ENCODE measurements at regions not wholly inside any gene's neighbourhood (a gene's known extent, or its start where the extent isn't known, plus 50 kb on each side); places are given as distances from the start of the nearest gene placed in this dataset.

- H3K4me3 ChIP-seq, result no peak overlapping the region
- TF ChIP-seq POLR2A (IDR thresholded peaks at IDR 0.05) (no peak), CTCF (IDR thresholded peaks at IDR 0.05) (no peak), EP300 (IDR thresholded peaks at IDR 0.05) (no peak), POLR2AphosphoS5 (IDR thresholded peaks at IDR 0.05) (no peak)
- ATAC-seq, result no peak
- no peaks in the 10 kb centered on the region for H3K27me3 ChIP-seq
- H3K36me3 ChIP-seq, result no peaks in the 10 kb centered on the region
- no peaks in the 10 kb centered on the region for H3K9me3 ChIP-seq
- no peaks in the 10 kb centered on the region for H3K4me1 ChIP-seq
- 17% methylated on average over 1 of the region's 1 CpG; no CpG with 5 or more reads in 1 of the 2 donors for WGBS, 2 donors (ENCODE audit: low coverage in 1 of 2)
- no peak overlapping the region for H3K27ac ChIP-seq
Observed at GRCh38 chr3:157982359-157982758, 123.9 kb downstream of the SHOX2 start.

GRCh38 chr3:157981819-157982218 is 124.4 kb downstream of the SHOX2 start:
- no peaks in the 10 kb centered on the region for H3K9me3 ChIP-seq
- H3K27ac ChIP-seq, result no peak overlapping the region
- TF ChIP-seq CTCF (IDR thresholded peaks at IDR 0.05) (no peak), EP300 (IDR thresholded peaks at IDR 0.05) (no peak)
- H3K4me3 ChIP-seq, result no peak overlapping the region
- ATAC-seq, result no peak
- no peaks in the 10 kb centered on the region for H3K27me3 ChIP-seq
- no peaks in the 10 kb centered on the region for H3K36me3 ChIP-seq
- no peaks in the 10 kb centered on the region for H3K4me1 ChIP-seq
- 25 to 38% methylated on average over 3 of the region's 3 CpGs for WGBS, 2 donors (ENCODE audit: low coverage in 1 of 2)

- Histone ChIP-seq H3K27ac (no peak overlapping the region), H3K9me3 (no peaks in the 10 kb centered on the region), H3K4me1 (no peaks in the 10 kb centered on the region), H3K36me3 (no peaks in the 10 kb centered on the region), H3K4me3 (no peak overlapping the region), H3K27me3 (no peaks in the 10 kb centered on the region)
- 73 to 100% methylated on average over 1 of the region's 1 CpG for WGBS, 2 donors (ENCODE audit: low coverage in 1 of 2)
- TF ChIP-seq POLR2AphosphoS5 (IDR thresholded peaks at IDR 0.05) (no peak), POLR2A (IDR thresholded peaks at IDR 0.05) (no peak), EP300 (IDR thresholded peaks at IDR 0.05) (no peak), CTCF (IDR thresholded peaks at IDR 0.05) (no peak)
- no peak for ATAC-seq
Observed at GRCh38 chr3:157979022-157979421, 127.2 kb downstream of the SHOX2 start.

- Histone ChIP-seq H3K4me1 (no peaks in the 10 kb centered on the region), H3K27me3 (peaks cover 9% of the 10 kb centered on the region), H3K4me3 (no peak overlapping the region), H3K36me3 (no peaks in the 10 kb centered on the region), H3K9me3 (no peaks in the 10 kb centered on the region), H3K27ac (no peak overlapping the region)
- no peak for ATAC-seq
- TF ChIP-seq EP300 (IDR thresholded peaks at IDR 0.05) (no peak), POLR2A (IDR thresholded peaks at IDR 0.05) (no peak), POLR2AphosphoS5 (IDR thresholded peaks at IDR 0.05) (no peak), CTCF (IDR thresholded peaks at IDR 0.05) (no peak)
- WGBS, 2 donors (ENCODE audit: low coverage in 1 of 2), result 69 to 89% methylated on average over 2 of the region's 2 CpGs
Observed at GRCh38 chr3:157961665-157962064, 144.6 kb downstream of the SHOX2 start.

- H3K4me3 ChIP-seq, result no peak overlapping the region
- TF ChIP-seq EP300 (IDR thresholded peaks at IDR 0.05) (no peak), POLR2A (IDR thresholded peaks at IDR 0.05) (no peak), CTCF (IDR thresholded peaks at IDR 0.05) (no peak), POLR2AphosphoS5 (IDR thresholded peaks at IDR 0.05) (no peak)
- no peak for ATAC-seq
- peaks cover 9% of the 10 kb centered on the region for H3K27me3 ChIP-seq
- WGBS, 2 donors (ENCODE audit: low coverage in 1 of 2), result 12 to 67% methylated on average over 4 to 5 of the region's 10 CpGs
- H3K4me1 ChIP-seq, result no peaks in the 10 kb centered on the region
- H3K27ac ChIP-seq, result no peak overlapping the region
- no peaks in the 10 kb centered on the region for H3K9me3 ChIP-seq
- no peaks in the 10 kb centered on the region for H3K36me3 ChIP-seq
Observed at GRCh38 chr3:157958457-157958856, 147.8 kb downstream of the SHOX2 start.

Data from gastroesophageal sphincter (tissue), 4 donors.